ENCODE measurements at regions not wholly inside any gene's neighbourhood (a gene's known extent, or its start where the extent isn't known, plus 50 kb on each side); places are given as distances from the start of the nearest gene placed in this dataset.

GRCh38 chr14:85257287-85257686 is 272.7 kb upstream of the FLRT2 start:
- CTCF ChIA-PET, result no interaction called here
- DNase-seq (ENCODE audit: low read depth in 1 of 2, low spot score in 1 of 2) (no peak), ATAC-seq (no peak), FAIRE-seq (no peak)
- Histone ChIP-seq H3K27ac (no peak overlapping the region), H3K4me2 (no peak overlapping the region), H3K4me3 (no peak overlapping the region), H3K4me1 (no peaks in the 10 kb centered on the region), H3K9me3 (no peaks in the 10 kb centered on the region)
- no peak for TF ChIP-seq CEBPB (IDR thresholded peaks at IDR 0.05)
- TF ChIP-seq HOXA7 (CRISPR knock-in tag; IDR thresholded peaks at IDR 0.05), result no peak
- TF ChIP-seq ESRRA (IDR thresholded peaks at IDR 0.05; ENCODE audit: borderline replicate concordance, low read length), result no peak
- no peak for TF ChIP-seq EHF (CRISPR knock-in tag; IDR thresholded peaks at IDR 0.05)
- TF ChIP-seq HMGXB4 (CRISPR knock-in tag; IDR thresholded peaks at IDR 0.05; ENCODE audit: borderline replicate concordance), result no peak
- no peak for TF ChIP-seq TP53 (CRISPR knock-in tag; IDR thresholded peaks at IDR 0.05)
- no peak for TF ChIP-seq FOXS1 (CRISPR knock-in tag; IDR thresholded peaks at IDR 0.05)
- POLR2A ChIA-PET, result no interaction called here

GRCh38 chr14:85263916-85264675 is 265.8 kb upstream of the FLRT2 start:
- H3K27ac ChIP-seq, result no peak overlapping the region
- no peak overlapping the region for H3K4me2 ChIP-seq
- H3K9me3 ChIP-seq, result peaks cover 6% of the 10 kb centered on the region; the same call in 1 of the 3 replicates
- ChIA-PET POLR2A (no interaction called here), CTCF (interaction anchor here (0.6 kb wide), 1 partner anchor 284 kb away, joined by 3 read pairs; no protein-coding TSS in a partner anchor)
- ATAC-seq (no peak), DNase-seq (ENCODE audit: low read depth in 1 of 2, low spot score in 1 of 2) (no peak), FAIRE-seq (no peak)
- no peaks in the 10 kb centered on the region for H3K4me1 ChIP-seq
- 53% methylated on average over 4 of the region's 4 CpGs for WGBS (ENCODE audit: missing lambda C conversion rate)
- TF ChIP-seq NR3C1 (IDR thresholded peaks at IDR 0.05) (no peak), MAX (IDR thresholded peaks at IDR 0.05) (no peak), ATOH8 (CRISPR knock-in tag; IDR thresholded peaks at IDR 0.05; ENCODE audit: low read depth) (no peak), BCL3 (IDR thresholded peaks at IDR 0.05) (no peak), CHD4 (IDR thresholded peaks at IDR 0.05; ENCODE audit: borderline replicate concordance) (no peak), CHD2 (IDR thresholded peaks at IDR 0.05; ENCODE audit: low read length, partially characterized antibody) (no peak), USF2 (IDR thresholded peaks at IDR 0.05) (no peak), HOXA7 (CRISPR knock-in tag; IDR thresholded peaks at IDR 0.05) (no peak), JUN (IDR thresholded peaks at IDR 0.05) (no peak), HMGXB4 (CRISPR knock-in tag; IDR thresholded peaks at IDR 0.05; ENCODE audit: borderline replicate concordance) (no peak), RNF2 (IDR thresholded peaks at IDR 0.05; ENCODE audit: borderline replicate concordance, low read depth) (no peak), CBX2 (IDR thresholded peaks at IDR 0.05; ENCODE audit: borderline replicate concordance, low read depth) (no peak), HOXB5 (CRISPR knock-in tag; IDR thresholded peaks at IDR 0.05) (no peak), ESRRA (IDR thresholded peaks at IDR 0.05; ENCODE audit: borderline replicate concordance, low read length) (no peak), ZSCAN20 (CRISPR knock-in tag; IDR thresholded peaks at IDR 0.05) (no peak), RARB (CRISPR knock-in tag; IDR thresholded peaks at IDR 0.05) (no peak), GATA3 (IDR thresholded peaks at IDR 0.05; ENCODE audit: borderline replicate concordance) (no peak)
- no peak overlapping the region for H3K4me3 ChIP-seq
